ENCODE measurements at regions not wholly inside any gene's neighbourhood (a gene's known extent, or its start where the extent isn't known, plus 50 kb on each side); places are given as distances from the start of the nearest gene placed in this dataset.
"Not testable (repeated sequence)": the region's sequence is repeated elsewhere in the genome, so short reads cannot be mapped to it uniquely, and the experiment has no call there.

DNA sequence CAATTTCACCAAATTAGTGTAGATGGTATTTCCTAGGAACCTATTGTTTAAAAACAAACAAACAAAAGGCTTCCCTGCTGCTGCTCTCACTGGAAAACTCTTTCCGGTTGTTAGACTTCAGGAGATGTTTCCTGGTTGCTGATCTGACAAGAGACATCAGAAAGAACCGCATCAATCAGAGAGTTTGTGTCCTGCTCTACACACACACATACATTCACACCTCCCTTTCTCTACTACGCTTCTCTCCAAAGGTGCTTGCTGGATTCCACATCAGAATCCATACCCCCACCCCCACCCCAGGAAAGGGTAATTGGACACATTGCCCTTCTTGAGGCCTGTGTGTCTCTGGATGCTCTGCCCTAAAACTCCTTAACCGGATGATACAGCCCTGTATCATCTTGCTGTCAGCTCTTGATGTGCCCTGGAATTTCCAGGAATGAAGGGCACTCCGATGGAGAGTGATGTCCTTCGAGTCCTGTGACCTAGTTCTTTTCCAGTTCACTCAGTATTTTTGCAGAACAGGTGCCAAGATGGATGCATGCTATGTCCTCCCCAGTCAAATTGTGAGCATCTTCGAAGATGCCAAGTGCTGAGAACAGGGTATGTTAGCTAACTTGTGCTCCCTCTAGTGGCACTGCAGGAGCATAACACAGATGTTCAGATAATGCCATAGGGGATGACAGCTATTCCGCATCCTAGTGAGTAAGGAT is 113.7 kb upstream of the SLC35F3 start:
- peak; percentile 75 for DNase-seq

DNA sequence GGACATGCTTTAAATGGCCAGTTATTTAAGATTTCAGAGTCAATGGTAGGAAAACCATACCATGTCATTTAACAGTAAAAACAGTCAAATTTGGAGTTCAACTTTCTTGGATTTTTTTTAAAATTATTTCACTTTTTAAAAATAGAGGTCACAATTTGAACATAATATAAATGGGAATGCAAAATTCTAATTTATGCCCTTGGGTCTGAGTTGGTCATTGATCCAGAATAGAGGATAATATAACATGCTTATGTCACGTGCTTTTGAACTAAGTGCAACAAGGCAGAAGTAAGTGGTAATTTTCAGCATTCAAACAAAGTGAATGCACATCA is 113.1 kb upstream of the SLC35F3 start:
- DNase-seq, result no peak

DNA sequence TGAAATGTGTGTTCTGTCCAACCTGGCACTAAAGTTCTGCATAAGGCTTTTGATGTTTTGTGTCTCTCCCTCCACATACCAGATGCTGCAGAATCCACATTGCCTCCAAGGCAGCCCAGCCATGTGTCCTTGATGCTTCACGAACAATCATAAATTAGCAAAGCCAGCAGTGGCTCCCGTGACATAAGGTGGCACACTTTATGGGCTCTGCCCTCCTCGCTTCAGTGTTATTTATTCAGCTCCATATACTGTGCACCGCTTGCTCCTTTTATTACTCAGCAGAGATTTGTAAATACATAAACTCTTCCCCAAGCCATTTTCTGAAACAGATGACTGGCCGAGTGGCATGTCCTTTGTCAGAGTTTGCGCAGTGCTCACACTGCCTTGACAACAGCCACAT is 112.8 kb upstream of the SLC35F3 start:
- no peak for DNase-seq

DNA sequence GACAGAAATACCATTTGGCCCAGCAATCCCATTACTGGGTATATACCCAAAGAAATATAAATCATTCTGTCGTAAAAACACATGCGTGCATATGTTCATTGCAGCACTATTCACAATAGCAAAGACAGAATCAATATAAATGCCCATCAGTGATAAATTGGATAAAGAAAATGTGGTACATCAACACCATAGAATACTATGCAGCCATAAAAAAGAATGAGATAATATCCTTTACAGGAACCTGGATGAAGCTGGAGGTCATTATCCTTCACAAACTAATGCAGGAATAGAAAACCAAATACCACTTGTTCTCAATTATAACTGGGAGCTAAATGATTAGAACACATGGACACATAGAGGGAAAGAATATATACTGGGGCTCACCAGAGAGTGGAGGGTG is 109.6 kb upstream of the SLC35F3 start:
- DNase-seq, result no peak

DNA sequence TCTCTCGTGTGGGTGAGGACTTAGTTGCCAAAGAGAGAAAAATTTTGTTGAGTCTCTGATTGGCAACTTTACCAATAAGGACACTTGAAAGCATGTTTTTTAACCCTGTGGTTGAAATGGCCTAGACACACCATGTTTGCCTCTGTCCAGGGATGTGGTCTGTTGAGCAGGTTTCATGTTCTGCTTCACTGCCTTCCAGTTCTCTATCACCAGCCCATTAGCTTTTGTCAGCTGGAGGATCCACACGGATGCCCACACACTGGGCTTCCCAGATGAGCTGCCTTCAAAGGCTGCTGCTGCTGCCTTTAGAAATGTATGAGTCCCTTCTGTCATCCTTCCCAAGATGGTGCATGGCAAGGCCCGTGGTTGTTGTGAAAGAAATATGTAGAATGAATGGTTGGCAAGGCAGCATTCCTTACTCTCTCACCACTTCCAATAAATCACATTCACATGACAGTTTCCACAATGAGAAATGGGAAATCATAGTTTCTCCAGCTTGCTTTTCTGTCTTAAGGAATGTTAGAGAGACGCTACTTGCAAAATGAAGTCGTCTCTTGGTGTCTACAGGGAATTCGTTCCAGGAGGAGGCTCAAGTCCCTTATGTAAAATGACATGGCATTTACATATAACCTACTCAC is 108.2 kb upstream of the SLC35F3 start:
- no peak for DNase-seq

DNA sequence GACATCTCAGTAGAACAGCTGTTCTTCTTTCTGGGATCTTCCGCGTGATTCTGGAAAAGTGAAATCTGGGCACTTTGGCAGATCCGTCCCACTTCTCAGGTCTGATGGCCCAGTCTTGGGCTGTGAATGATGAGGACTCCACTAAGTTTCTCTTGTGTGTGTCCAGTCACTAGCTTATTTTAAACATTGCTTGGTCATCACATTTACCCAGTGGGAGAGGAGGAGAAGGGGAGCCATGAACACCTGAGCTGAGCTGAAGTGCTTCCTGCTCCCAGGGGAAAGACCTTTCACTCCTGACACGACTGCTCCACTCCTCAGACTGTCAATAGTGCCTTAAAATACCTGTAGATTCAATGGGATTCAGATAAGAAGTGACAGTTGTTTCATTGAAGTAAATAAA is 101.9 kb upstream of the SLC35F3 start:
- DNase-seq, result no peak

DNA sequence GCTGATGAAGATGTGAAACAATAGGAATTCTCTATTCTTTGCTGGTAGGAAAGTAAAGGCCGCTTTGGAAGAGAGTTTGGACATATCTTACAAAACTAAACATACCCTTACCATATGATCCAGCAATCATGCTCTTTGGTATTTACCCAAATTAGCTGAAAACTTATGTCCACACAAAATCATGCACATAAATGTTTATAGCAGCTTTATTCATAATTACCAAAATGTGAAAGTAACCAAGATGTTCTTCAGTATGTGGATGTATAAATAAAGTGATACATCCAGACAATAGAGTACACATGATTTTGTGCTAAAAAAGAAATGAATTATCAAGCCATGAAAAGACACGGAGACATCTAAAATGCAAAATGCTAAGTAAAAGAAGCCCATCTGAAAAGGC is 98.7 kb upstream of the SLC35F3 start:
- no peak for DNase-seq

DNA sequence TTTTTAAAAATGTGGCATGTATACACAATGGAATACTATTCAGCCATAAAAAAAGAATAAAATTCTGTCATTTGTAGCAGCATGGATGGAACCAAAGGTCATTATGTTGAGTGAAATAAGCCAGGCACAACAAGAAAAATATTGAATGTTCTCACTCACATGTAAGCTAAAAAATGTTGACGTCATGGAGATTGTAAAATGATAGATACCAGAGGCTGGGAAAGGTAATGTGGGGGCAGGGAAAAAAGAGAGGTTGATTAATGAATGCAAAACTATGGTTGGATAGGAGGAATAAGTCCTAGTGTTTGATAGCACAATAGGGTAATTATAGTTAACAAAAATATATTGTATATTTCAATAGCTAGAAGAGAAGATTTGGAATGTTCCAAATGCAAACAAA is 89.1 kb upstream of the SLC35F3 start:
- no peak for DNase-seq

DNA sequence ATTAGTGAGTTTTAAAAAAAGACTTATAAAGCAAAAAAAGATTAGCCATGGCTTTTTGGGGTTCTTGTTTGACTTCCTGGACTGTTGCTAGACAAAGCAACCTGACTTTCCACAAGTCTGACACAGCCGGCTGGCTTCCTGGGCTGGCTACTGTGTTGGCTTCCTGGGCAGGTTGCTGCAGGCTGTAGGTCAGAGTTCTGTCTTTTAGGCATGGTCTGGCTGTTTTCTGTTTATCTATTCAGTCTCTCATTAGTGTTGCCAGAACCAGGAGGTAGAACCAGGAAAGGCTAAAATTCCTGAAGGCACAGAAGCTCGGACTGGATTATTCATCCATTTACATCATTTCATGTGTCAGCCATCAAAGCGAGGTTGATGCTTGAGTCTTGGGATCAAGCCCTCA is 88.6 kb upstream of the SLC35F3 start:
- DNase-seq, result no peak

DNA sequence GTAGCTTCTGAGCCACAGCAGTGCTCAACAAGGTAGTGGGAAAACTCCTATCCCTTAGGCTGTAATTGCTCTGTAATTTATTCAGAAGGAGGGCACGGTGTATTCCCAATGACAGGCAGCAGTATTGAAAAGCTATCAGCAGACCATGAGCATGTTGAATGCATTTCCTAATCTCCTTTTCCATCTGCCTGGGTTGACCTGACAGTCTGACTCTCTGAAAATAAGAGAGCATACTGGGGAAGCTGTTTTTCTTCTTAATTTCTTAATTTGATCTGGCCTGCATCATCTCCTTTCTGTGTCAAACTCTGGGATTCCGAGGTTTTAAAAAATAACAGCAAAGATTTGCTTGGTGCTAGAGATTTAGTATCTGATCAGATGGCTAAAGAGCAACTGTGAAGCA is 88.1 kb upstream of the SLC35F3 start:
- no peak for DNase-seq

DNA sequence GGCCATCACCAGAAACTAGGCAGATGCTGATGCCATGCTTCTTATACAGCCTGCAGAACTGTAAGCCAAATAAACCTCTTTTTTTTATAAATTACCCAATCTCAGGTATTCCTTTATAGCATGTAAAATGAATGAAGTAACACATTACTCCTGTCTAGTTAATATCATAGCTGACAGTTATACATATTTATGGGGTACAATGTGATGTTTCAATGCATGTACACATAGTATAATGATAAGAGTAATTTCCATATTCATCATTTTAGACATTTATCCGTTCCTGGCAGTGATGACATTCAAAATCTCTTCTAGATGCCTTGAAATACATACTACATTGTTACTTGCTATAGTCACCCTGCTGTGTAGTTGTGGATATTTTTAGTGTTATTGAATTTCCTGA is 85.4 kb upstream of the SLC35F3 start:
- DNase-seq, result no peak

DNA sequence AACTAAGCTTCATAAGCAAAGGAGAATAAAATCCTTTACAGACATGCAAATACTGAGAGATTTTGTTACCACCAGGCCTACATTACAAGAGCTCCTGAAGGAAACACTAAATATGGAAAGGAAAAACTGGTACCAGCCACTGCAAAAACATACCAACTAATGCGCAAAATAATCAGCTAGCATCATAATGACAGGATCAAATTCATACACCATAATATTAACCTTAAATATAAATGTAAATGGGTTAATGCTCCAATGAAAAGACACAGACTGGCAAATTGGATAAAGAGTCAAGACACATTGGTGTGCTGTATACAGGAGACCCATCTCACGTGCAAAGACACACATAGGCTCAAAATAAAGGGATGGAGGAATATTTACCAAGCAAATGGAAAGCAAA is 80.3 kb upstream of the SLC35F3 start:
- not testable (repeated sequence) for DNase-seq

DNA sequence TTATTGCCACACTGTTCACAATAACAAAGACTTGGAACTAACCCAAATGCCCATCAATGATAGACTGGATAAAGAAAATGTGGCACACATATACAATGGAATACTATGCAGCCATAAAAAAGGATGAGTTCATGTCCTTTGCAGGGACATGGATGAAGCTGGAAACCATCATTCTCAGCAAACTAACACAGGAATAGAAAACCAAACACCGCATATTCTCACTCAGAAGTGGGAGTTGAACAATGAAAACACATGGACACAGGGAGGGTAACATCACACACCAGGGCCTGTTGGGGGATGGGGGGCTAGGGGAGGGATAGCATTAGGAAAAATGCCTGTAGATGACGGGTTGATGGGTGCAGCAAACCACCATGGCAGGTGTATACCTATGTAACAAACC is 76.5 kb upstream of the SLC35F3 start:
- not testable (repeated sequence) for DNase-seq

DNA sequence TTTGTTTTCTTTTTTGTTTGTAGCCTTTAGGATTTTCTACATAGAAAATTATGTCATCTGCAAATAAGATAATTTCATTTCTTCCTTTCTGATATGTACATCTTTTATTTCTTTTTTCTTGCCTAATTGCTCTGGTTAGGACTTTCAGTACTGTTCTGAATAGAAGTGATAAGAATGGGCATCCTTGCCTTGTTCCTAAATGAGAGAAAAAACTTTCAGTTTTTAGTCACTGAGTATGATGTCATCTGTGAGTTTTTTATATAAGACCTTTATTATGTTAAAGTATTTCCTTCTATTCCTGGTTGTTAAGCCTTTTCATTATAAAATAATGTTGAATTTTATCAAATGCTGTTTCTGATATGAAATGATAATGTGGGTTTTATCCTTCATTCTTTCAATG is 76.0 kb upstream of the SLC35F3 start:
- no peak for DNase-seq

DNA sequence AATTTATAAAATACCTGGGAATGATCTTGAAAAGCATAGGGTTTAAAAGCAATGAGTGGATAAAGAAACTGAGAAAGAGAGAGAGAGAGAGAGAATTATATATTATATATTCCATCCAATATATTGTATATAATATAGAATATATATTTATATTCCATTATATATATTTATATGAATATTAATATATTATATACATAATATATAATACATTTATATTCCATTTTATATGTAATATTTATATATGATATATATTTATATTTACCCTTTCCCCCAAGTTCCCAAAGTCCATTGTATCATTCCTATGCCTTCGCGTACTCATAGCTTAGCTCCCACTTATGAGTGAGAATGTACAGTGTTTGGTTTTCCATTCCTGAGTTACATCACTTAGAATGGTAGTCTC is 69.9 kb upstream of the SLC35F3 start:
- no peak for DNase-seq

DNA sequence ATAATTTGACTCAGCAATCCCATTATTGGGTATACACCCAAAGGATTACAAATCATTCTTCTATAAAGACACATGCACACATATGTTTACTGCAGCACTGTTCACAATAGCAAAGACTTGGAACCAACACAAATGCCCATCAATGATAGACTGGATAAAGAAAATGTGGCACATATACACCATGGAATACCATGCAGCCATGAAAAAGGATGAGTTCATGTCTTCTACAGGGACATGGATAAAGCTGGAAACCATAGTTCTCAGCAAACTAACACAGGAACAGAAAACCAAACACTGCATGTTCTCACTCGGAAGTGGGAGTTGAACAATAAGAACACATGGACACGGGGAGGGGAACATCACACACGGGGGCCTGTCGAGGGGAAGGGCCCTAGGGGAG is 66.3 kb upstream of the SLC35F3 start:
- not testable (repeated sequence) for DNase-seq

DNA sequence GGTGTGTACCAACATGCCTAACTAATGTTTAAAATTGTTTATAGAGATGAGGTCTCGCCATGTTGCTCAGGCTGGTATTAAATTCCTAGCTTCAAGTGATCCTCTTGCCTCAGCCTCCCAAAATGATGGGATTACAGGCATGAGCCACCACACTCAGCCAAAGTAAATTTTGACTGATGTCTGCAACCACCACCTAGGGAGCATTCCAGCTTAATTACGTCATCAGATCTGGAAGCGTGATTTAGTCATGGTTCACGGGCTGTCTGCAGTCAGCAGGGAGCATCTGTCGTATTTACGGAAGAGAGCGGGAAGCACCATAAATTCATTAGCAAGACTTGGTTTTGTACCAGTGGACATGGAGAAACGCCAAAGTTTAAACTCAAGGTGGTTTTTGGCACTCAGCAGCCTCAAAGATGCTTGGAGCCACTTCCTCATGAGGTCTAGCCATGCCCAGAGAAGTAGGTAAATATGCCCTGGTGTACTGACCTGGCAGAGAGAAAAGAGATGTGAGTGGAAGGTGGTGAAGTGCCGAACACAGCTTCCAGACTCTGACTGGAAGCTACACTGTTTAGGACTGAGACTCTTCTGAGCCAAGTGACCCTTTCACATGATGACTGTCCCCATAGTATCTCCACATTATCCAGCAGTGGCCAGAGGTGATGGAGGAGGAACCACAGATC is 60.8 kb upstream of the SLC35F3 start:
- no peak for DNase-seq

DNA sequence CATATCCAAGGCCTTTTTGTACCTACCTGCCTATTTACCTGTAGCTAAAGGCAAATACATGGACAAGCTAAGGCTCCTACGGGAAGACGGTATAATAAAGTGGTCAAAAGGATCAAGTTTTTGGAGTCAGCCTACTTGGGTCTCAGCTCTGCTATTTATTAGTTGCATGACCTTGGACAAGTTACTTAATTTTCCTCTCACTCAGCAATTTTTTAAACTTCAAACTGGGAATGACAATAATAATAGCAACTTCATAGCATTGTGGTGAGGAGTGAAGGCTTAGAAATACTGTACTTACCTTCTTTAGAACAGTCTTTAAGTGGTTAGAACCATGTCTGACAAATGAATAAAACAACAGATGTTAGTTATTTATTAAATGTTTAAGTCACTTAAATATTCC is 60.2 kb upstream of the SLC35F3 start:
- no peak for DNase-seq

DNA sequence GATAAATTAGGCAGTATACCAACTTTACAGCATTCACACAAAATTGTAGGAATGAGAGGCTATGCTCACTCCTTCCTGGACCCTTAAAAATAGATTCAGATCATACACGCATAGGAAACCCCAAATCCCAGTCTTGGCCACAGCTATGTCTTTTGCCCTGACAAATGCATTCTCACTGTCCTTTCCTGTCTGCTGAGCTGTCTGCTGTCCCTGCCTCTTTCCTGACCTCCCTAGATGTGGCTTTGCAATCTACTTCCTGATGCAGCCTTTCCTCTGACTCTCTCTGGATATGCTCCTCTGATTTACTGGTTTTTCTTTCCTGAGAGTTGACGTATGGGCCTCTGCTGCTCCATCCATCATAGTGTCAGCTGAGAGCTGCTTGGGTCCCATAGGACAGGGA is 59.8 kb upstream of the SLC35F3 start:
- no peak for DNase-seq

Measured in hematopoietic multipotent progenitor cell treated with erythropoietin and hydrocortisone succinate and interleukin-3 and kit ligand, for 6 days (in vitro differentiated cells).